Caco-2 (cell line): ENCODE measurements at regions not wholly inside any gene's neighbourhood (a gene's known extent, or its start where the extent isn't known, plus 50 kb on each side); places are given as distances from the start of the nearest gene placed in this dataset.

Experiments used
- BruUV-seq: library from RNA; stranded (reverse); fragments of 400-500 nt; replicated peaks from 2 replicates; lab custom pipeline; 2021; lab: Mats Ljungman, UMichigan
- CTCF ChIA-PET: fragments of 300-600 bp; sonication (Branson Sonifier 250); formaldehyde crosslinking; loops from one replicate; lab custom pipeline; 2022; ENCODE audit warnings: antibody characterized with exemption; lab: Charles Lee
- POLR2A ChIA-PET: fragments of 300-600 bp; sonication (Branson Sonifier 250); formaldehyde crosslinking; loops from one replicate; lab custom pipeline; 2022; ENCODE audit warnings: antibody characterized with exemption; lab: Charles Lee
- DNase-seq, 2 experiments: peaks; one replicate each; pipeline versions ENCODE4 v3.0.0 to v3.0.0-alpha.2; 2020 to 2022
- H3K27me3 ChIP-seq: replicated peaks from 2 replicates; pipeline ENCODE4 v1.6.0; 2011; ENCODE audit warnings: low read length; ENCODE audit not compliant: control insufficient read depth, insufficient read depth
- H3K36me3 ChIP-seq: 2 replicates; pipeline ENCODE4 v1.5.1; 2011; ENCODE audit warnings: low read length; ENCODE audit not compliant: control insufficient read depth, insufficient read depth
- H3K4me1 ChIP-seq: fragments of 250-450 bp; sonication (Bioruptor Pico); 2 replicates; pipeline ENCODE4 v1.5.1; 2020; ENCODE audit warnings: mild to moderate bottlenecking
- H3K4me3 ChIP-seq: 2 replicates; pipeline ENCODE4 v1.5.1; 2011; ENCODE audit warnings: low read depth, mild to moderate bottlenecking, control low read depth, low read length
- H3K9me3 ChIP-seq: fragments of 250-450 bp; sonication (Bioruptor Pico); 2 replicates; pipeline ENCODE4 v1.5.1; 2020; ENCODE audit warnings: mild to moderate bottlenecking, moderate library complexity
- H3K27ac Mint-ChIP-seq: one replicate; pipeline ENCODE4 v1.8.0; 2022; ENCODE audit warnings: mixed read lengths; ENCODE audit not compliant: unreplicated experiment
- H3K27me3 Mint-ChIP-seq: one replicate; pipeline ENCODE4 v1.8.0; 2022; ENCODE audit warnings: mixed read lengths; ENCODE audit not compliant: insufficient read depth, unreplicated experiment
- H3K36me3 Mint-ChIP-seq: one replicate; pipeline ENCODE4 v1.8.0; 2022; ENCODE audit warnings: mild to moderate bottlenecking, mixed read lengths; ENCODE audit not compliant: insufficient read depth, unreplicated experiment
- H3K4me1 Mint-ChIP-seq: one replicate; pipeline ENCODE4 v1.8.0; 2022; ENCODE audit warnings: low read depth, mixed read lengths; ENCODE audit not compliant: unreplicated experiment
- H3K4me3 Mint-ChIP-seq: one replicate; pipeline ENCODE4 v1.8.0; 2022; ENCODE audit warnings: mild to moderate bottlenecking, moderate library complexity, mixed read lengths; ENCODE audit not compliant: unreplicated experiment
- H3K9me3 Mint-ChIP-seq: one replicate; pipeline ENCODE4 v1.8.0; 2022; ENCODE audit warnings: mixed read lengths; ENCODE audit not compliant: unreplicated experiment
- CTCF ChIP-seq, 2 experiments: fragments of 200-600 bp in 1 of 2; IDR thresholded peaks; 1 replicate in 1 of 2; 2 replicates in 1 of 2; pipeline versions ENCODE4 v1.5.1 to v1.8.0; 2011 to 2022; ENCODE audit warnings: antibody characterized with exemption in 1 of 2, control low read depth in 1 of 2, inconsistent platforms in 1 of 2, low read depth in 1 of 2, low read length in 1 of 2, mild to moderate bottlenecking in 1 of 2, moderate library complexity in 1 of 2; ENCODE audit not compliant: insufficient read depth in 1 of 2, severe bottlenecking in 1 of 2, unreplicated experiment in 1 of 2
- intact Hi-C: fragments of 100-400 bp; cut with micrococcal nuclease; formaldehyde crosslinking; loops from one replicate; pipeline ENCODE4 v1.10.0; 2022; ENCODE audit not compliant: unreplicated experiment

GRCh38 chr1:96565546-96565945, 156.0 kb upstream of the PTBP2 start:
- Mint-ChIP-seq H3K9me3 (no peaks in the 10 kb centered on the region), H3K27me3 (no peaks in the 10 kb centered on the region), H3K4me3 (no peak overlapping the region), H3K27ac (no peak overlapping the region), H3K36me3 (no peaks in the 10 kb centered on the region), H3K4me1 (no peaks in the 10 kb centered on the region)
- DNase-seq: no peak
- Histone ChIP-seq H3K27me3 (no peaks in the 10 kb centered on the region), H3K4me3 (no peak overlapping the region), H3K36me3 (no peaks in the 10 kb centered on the region), H3K9me3 (no peaks in the 10 kb centered on the region), H3K4me1 (no peaks in the 10 kb centered on the region)
- intact Hi-C loops: no loop called here
- no peak for TF ChIP-seq CTCF (IDR thresholded peaks at IDR 0.05; ENCODE audit: insufficient read depth in 1 of 2, low read depth in 1 of 2, low read length in 1 of 2, severe bottlenecking in 1 of 2, unreplicated experiment in 1 of 2)
- CTCF ChIA-PET: no interaction called here
- POLR2A ChIA-PET: no interaction called here
- BruUV-seq: no TSS peak

GRCh38 chr1:96568639-96569038, 152.9 kb upstream of the PTBP2 start:
- Histone ChIP-seq H3K36me3 (no peaks in the 10 kb centered on the region), H3K4me3 (no peak overlapping the region), H3K27me3 (no peaks in the 10 kb centered on the region), H3K4me1 (no peaks in the 10 kb centered on the region), H3K9me3 (no peaks in the 10 kb centered on the region)
- H3K9me3 Mint-ChIP-seq: no peaks in the 10 kb centered on the region
- TF ChIP-seq CTCF (IDR thresholded peaks at IDR 0.05; ENCODE audit: insufficient read depth in 1 of 2, low read depth in 1 of 2, low read length in 1 of 2, severe bottlenecking in 1 of 2, unreplicated experiment in 1 of 2): no peak
- no TSS peak for BruUV-seq
- no peaks in the 10 kb centered on the region for H3K27me3 Mint-ChIP-seq
- no peak for DNase-seq
- no peaks in the 10 kb centered on the region for H3K4me1 Mint-ChIP-seq
- no peaks in the 10 kb centered on the region for H3K36me3 Mint-ChIP-seq
- CTCF ChIA-PET: no interaction called here
- H3K27ac Mint-ChIP-seq: no peak overlapping the region
- POLR2A ChIA-PET: no interaction called here
- no peak overlapping the region for H3K4me3 Mint-ChIP-seq
- intact Hi-C loops: no loop called here

GRCh38 chr1:96569288-96569687, 152.3 kb upstream of the PTBP2 start:
- Mint-ChIP-seq H3K4me1 (no peaks in the 10 kb centered on the region), H3K27ac (no peak overlapping the region), H3K4me3 (no peak overlapping the region), H3K9me3 (no peaks in the 10 kb centered on the region), H3K36me3 (no peaks in the 10 kb centered on the region), H3K27me3 (no peaks in the 10 kb centered on the region)
- intact Hi-C loops: no loop called here
- Histone ChIP-seq H3K36me3 (no peaks in the 10 kb centered on the region), H3K4me3 (no peak overlapping the region), H3K27me3 (no peaks in the 10 kb centered on the region), H3K9me3 (no peaks in the 10 kb centered on the region), H3K4me1 (no peaks in the 10 kb centered on the region)
- ChIA-PET CTCF (no interaction called here), POLR2A (no interaction called here)
- no peak for TF ChIP-seq CTCF (IDR thresholded peaks at IDR 0.05; ENCODE audit: insufficient read depth in 1 of 2, low read depth in 1 of 2, low read length in 1 of 2, severe bottlenecking in 1 of 2, unreplicated experiment in 1 of 2)
- no peak for DNase-seq
- BruUV-seq: no TSS peak
